ENCODE measurements at regions not wholly inside any gene's neighbourhood (a gene's known extent, or its start where the extent isn't known, plus 50 kb on each side); places are given as distances from the start of the nearest gene placed in this dataset.

DNA sequence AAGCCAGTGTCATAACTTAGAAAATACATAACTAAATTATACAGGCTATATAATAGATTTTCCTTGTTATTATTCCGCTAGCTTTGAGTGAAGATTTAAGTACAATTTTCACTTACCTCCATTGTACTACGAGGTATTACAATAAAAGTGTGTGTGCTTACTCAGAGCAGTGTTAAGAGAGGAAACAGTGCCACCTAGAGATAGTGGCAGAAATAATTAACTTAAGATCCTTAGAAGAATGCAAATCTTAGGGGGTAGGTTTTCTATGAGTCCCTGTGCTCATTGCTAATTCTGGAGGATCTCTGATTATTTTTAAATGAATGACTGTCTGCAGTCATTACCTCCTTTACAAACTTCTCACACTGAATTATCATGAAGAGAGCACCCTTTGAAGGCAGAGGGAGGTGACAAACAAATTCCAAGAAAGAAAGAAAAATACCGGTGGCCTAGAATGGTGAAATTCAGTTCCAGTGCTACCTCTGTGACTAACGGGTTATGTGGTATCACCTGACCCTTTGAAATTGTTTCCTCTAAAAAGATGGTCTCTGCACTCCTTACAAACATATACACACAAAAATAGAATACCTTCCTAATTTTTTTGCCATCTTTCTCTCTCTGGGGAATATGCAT is 379.8 kb downstream of the TRIM36 start:
- TF ChIP-seq, protein P1, sequence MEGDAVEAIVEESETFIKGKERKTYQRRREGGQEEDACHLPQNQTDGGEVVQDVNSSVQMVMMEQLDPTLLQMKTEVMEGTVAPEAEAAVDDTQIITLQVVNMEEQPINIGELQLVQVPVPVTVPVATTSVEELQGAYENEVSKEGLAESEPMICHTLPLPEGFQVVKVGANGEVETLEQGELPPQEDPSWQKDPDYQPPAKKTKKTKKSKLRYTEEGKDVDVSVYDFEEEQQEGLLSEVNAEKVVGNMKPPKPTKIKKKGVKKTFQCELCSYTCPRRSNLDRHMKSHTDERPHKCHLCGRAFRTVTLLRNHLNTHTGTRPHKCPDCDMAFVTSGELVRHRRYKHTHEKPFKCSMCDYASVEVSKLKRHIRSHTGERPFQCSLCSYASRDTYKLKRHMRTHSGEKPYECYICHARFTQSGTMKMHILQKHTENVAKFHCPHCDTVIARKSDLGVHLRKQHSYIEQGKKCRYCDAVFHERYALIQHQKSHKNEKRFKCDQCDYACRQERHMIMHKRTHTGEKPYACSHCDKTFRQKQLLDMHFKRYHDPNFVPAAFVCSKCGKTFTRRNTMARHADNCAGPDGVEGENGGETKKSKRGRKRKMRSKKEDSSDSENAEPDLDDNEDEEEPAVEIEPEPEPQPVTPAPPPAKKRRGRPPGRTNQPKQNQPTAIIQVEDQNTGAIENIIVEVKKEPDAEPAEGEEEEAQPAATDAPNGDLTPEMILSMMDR (IDR thresholded peaks at IDR 0.05), result peak in 2 of 4 experiments; percentile 17 to 42
- no peak for TF ChIP-seq POLR2AphosphoS5 (IDR thresholded peaks at IDR 0.05)
- no peak for TF ChIP-seq EP300 (IDR thresholded peaks at IDR 0.05)
- no peak for TF ChIP-seq POLR2A (IDR thresholded peaks at IDR 0.05)
